Left ventricle myocardium inferior (tissue), 1 donor: ENCODE measurements at regions not wholly inside any gene's neighbourhood (a gene's known extent, or its start where the extent isn't known, plus 50 kb on each side); places are given as distances from the start of the nearest gene placed in this dataset.
"Not testable (repeated sequence)": the region's sequence is repeated elsewhere in the genome, so short reads cannot be mapped to it uniquely, and the experiment has no call there.

Experiments
- DNase-seq: peaks from one replicate; pipeline ENCODE4 v3.0.0-alpha.2; 2020
- H3K27ac ChIP-seq: fragments of 200-600 bp; replicated peaks from 2 replicates; pipeline ENCODE4 v1.8.0; 2021
- H3K27me3 ChIP-seq: fragments of 200-600 bp; 2 replicates; pipeline ENCODE4 v1.8.0; 2021; ENCODE audit warnings: low read depth
- H3K36me3 ChIP-seq: fragments of 200-600 bp; 2 replicates; pipeline ENCODE4 v1.8.0; 2021
- H3K4me1 ChIP-seq: fragments of 200-600 bp; 2 replicates; pipeline ENCODE4 v1.8.0; 2021
- H3K4me3 ChIP-seq: fragments of 200-600 bp; 2 replicates; pipeline ENCODE4 v1.8.0; 2021; ENCODE audit warnings: mild to moderate bottlenecking, moderate library complexity
- H3K9me3 ChIP-seq: fragments of 200-600 bp; replicated peaks from 2 replicates; pipeline ENCODE4 v1.8.0; 2021
- CTCF ChIP-seq: fragments of 200-600 bp; IDR thresholded peaks from 2 replicates; pipeline ENCODE4 v1.8.0; 2021; ENCODE audit warnings: antibody characterized with exemption, mild to moderate bottlenecking, borderline replicate concordance
- intact Hi-C: fragments of 100-400 bp; cut with micrococcal nuclease; formaldehyde crosslinking; loops from one replicate; pipeline ENCODE4 v1.11.0; 2022
- donor health status: DM: no; HTN: yes; CAD: no; lungs with severe emphysema.

DNA sequence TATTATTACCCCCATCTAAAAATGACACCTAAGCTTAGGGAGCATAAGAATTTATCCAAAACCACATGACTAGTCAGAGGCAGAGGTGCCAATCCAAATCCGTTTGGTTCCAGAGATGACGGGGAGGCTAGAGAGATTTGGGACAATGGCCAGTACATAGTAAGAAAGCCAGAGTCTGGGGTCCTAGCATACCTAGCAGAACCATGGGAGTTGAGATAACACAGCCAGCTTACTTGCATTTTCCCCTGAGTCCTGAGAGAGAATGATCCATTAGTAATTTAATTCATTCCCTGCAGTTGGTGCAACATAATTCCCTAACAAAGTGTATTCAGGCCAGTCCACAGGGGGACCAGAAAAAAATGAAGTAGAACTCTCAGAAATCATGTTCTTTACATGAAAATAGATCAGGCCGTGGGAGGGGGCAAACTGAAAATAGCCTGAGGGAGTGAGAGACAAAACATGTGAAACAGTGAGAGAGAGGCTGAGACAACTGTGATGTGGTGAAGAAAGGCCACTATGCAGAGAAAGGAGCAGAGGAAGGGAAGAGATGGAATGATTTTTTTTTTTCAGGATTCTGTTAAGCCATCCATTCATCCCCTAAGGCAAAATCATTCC lies 243.3 kb downstream of the BRINP2 start:
- Histone ChIP-seq H3K4me3 (no peak overlapping the region), H3K27ac (no peak overlapping the region), H3K9me3 (peaks cover 12% of the 10 kb centered on the region), H3K4me1 (no peaks in the 10 kb centered on the region), H3K27me3 (peaks cover 93% of the 10 kb centered on the region), H3K36me3 (no peaks in the 10 kb centered on the region)
- intact Hi-C loops: no loop called here
- no peak for TF ChIP-seq CTCF
- DNase-seq: no peak

GRCh38 chr1:177411381-177411780 lies 240.6 kb downstream of the BRINP2 start:
- Histone ChIP-seq H3K4me3 (no peak overlapping the region), H3K36me3 (no peaks in the 10 kb centered on the region), H3K27ac (no peak overlapping the region), H3K27me3 (peaks cover 84% of the 10 kb centered on the region), H3K4me1 (no peaks in the 10 kb centered on the region), H3K9me3 (peaks cover 12% of the 10 kb centered on the region)
- TF ChIP-seq CTCF: no peak
- intact Hi-C loops: no loop called here
- no peak for DNase-seq

- Histone ChIP-seq H3K4me3 (no peak overlapping the region), H3K27ac (no peak overlapping the region), H3K36me3 (no peaks in the 10 kb centered on the region), H3K9me3 (peaks cover 12% of the 10 kb centered on the region), H3K4me1 (no peaks in the 10 kb centered on the region), H3K27me3 (peaks cover 72% of the 10 kb centered on the region)
- intact Hi-C loops: no loop called here
- DNase-seq: no peak
- no peak for TF ChIP-seq CTCF
Measured at GRCh38 chr1:177410179-177410766, 239.5 kb downstream of the BRINP2 start.

DNA sequence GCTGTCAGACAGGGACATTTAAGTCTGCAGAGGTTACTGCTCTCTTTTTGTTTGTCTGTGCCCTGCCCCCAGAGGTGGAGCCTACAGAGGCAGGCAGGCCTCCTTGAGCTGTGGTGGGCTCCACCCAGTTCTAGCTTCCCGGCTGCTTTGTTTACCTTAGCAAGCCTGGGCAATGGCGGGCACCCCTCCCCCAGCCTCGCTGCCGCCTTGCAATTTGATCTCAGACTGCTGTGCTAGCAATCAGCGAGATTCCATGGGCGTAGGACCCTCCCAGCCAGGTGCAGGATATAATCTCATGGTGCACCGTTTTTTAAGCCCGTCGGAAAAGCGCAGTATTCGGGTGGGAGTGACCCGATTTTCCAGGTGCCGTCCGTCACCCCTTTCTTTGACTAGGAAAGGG lies 235.6 kb downstream of the BRINP2 start:
- peaks cover 36% of the 10 kb centered on the region for H3K27me3 ChIP-seq
- H3K36me3 ChIP-seq, DNase-seq, intact Hi-C loops, H3K27ac ChIP-seq, H3K4me1 ChIP-seq, H3K4me3 ChIP-seq: not testable (repeated sequence)
- peaks cover 12% of the 10 kb centered on the region for H3K9me3 ChIP-seq

DNA sequence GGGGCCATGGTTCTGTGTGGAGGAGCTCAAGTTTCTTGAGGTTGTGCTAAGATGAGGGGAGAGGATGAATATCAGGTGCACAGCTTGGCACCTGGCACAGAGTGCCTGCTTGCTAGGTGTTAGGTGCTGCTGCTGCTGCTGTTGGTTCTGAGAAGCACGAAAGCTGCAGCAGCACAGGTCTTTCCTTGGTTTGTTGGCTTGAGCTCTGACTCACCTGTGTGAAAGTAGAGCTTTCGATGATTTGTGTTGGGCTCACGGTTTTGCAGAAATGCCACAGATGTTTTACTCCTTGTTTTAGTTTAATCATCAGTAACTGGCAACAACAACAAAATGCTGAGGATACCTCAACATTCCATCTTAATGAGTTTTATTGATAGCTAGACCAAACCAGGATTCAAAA lies 221.6 kb downstream of the BRINP2 start:
- Histone ChIP-seq H3K27ac (no peak overlapping the region), H3K27me3 (peaks cover 37% of the 10 kb centered on the region), H3K36me3 (no peaks in the 10 kb centered on the region), H3K4me3 (no peak overlapping the region), H3K4me1 (no peaks in the 10 kb centered on the region), H3K9me3 (no peaks in the 10 kb centered on the region)
- DNase-seq: no peak
- intact Hi-C loops: no loop called here
- TF ChIP-seq CTCF: no peak

DNA sequence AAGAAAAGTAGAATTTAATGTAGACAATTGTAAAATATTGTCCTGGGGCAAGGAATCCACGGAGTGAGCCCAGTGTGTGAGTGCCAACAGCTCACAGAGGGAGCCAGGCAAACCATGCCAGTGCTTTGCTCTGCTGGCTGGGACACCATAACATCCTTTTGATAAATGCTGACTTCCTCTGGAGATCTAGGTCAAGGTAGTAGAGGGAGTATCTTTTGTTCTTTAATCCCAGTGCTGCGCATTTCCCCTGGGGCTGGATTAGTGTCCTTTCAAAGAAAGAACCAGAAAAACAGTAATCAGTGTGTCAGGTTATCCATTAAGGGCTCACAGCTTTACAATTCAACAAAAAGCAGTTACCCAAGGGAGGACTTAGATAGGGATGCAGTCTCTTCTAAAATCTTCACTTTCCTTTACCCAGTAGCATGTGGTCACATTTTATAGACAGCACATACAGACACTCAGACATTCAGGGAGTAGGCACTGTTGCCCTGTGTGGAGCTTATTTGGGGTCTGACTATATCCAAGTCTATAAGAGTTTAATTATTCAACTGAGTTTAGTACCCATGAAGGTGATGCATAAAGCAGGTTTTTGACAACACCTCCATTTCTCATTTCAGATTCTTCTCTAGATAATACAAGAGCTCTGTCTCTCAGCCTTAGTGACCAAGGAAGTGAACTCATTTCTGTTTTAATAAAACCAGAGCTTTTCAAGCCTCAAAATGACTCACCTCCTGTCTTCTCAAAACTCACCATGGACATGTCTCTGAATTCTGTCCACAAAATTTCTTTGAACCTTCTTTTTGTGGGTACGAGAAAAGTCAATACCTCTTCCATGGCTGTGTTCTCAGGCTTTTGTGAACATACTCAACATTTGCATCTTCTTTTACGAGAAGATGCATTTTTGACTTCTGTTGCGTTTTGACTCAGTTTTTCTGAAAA lies 215.3 kb downstream of the BRINP2 start:
- Histone ChIP-seq H3K4me3 (no peak overlapping the region), H3K27me3 (peaks cover 60% of the 10 kb centered on the region), H3K4me1 (no peaks in the 10 kb centered on the region), H3K9me3 (peaks cover 24% of the 10 kb centered on the region), H3K27ac (no peak overlapping the region), H3K36me3 (no peaks in the 10 kb centered on the region)
- intact Hi-C loops: no loop called here
- no peak for DNase-seq
- TF ChIP-seq CTCF: no peak
